NCI-H2171 treated with DMSO at 0.1 percent for 48 hours (cell line): ENCODE measurements at regions not wholly inside any gene's neighbourhood (a gene's known extent, or its start where the extent isn't known, plus 50 kb on each side); places are given as distances from the start of the nearest gene placed in this dataset.

Experiments
- DNase-seq: peaks from one replicate; lab custom pipeline; 2025; lab: John Stamatoyannopoulos, UW

- DNase-seq, result no peak
Observed at GRCh38 chr3:56985460-56985859, 75.0 kb upstream of the SPATA12 start.

- no peak for DNase-seq
Observed at GRCh38 chr3:56983427-56983826, 77.0 kb upstream of the SPATA12 start.

GRCh38 chr3:56981445-56982230, 78.8 kb upstream of the SPATA12 start:
- no peak for DNase-seq

- no peak for DNase-seq
Observed at GRCh38 chr3:56980798-56981390, 79.6 kb upstream of the SPATA12 start.

- no peak for DNase-seq
Observed at GRCh38 chr3:56980243-56980642, 80.2 kb upstream of the SPATA12 start.

- DNase-seq, result no peak
Observed at GRCh38 chr3:56979791-56980190, 80.7 kb upstream of the SPATA12 start.

GRCh38 chr3:56977561-56977889, 82.9 kb upstream of the SPATA12 start:
- no peak for DNase-seq

- DNase-seq, result peak; percentile 92
Observed at GRCh38 chr3:56976651-56977560, 83.6 kb upstream of the SPATA12 start.

GRCh38 chr3:56975567-56975966, 84.9 kb upstream of the SPATA12 start:
- DNase-seq, result peak; percentile 12

- no peak for DNase-seq
Observed at GRCh38 chr3:56974247-56974930, 86.1 kb upstream of the SPATA12 start.

- no peak for DNase-seq
Observed at GRCh38 chr3:56971816-56972215, 88.6 kb upstream of the SPATA12 start.

GRCh38 chr3:56971261-56971660, 89.2 kb upstream of the SPATA12 start:
- DNase-seq, result no peak

- DNase-seq, result peak; percentile 67
Observed at GRCh38 chr3:56970461-56970879, 90.0 kb upstream of the SPATA12 start.

- DNase-seq, result no peak
Observed at GRCh38 chr3:56969851-56970250, 90.6 kb upstream of the SPATA12 start.

- no peak for DNase-seq
Observed at GRCh38 chr3:56966509-56966908, 94.0 kb upstream of the SPATA12 start.

GRCh38 chr3:56966104-56966503, 94.4 kb upstream of the SPATA12 start:
- no peak for DNase-seq

- no peak for DNase-seq
Observed at GRCh38 chr3:56962922-56963321, 97.5 kb upstream of the SPATA12 start.

- no peak for DNase-seq
Observed at GRCh38 chr3:56962206-56962605, 98.3 kb upstream of the SPATA12 start.

- no peak for DNase-seq
Observed at GRCh38 chr3:56960234-56960917, 100.1 kb upstream of the SPATA12 start.

GRCh38 chr3:56958879-56959278, 101.6 kb upstream of the SPATA12 start:
- DNase-seq, result no peak

GRCh38 chr3:56957522-56957921, 102.9 kb upstream of the SPATA12 start:
- no peak for DNase-seq

- DNase-seq, result no peak
Observed at GRCh38 chr3:56956906-56957305, 103.6 kb upstream of the SPATA12 start.
